LNCAP (cell line): ENCODE measurements at regions not wholly inside any gene's neighbourhood (a gene's known extent, or its start where the extent isn't known, plus 50 kb on each side); places are given as distances from the start of the nearest gene placed in this dataset.

Experiments used
- CTCF ChIP-seq: fragments of 450-650 bp; IDR thresholded peaks from 2 replicates; pipeline ENCODE4 v1.5.1; 2017; ENCODE audit warnings: mild to moderate bottlenecking

- peak; percentile 30; the same call in 1 of the 2 replicates for TF ChIP-seq CTCF
Observed at GRCh38 chr1:267815-268214, 183.7 kb downstream of the OR4F29 start.
